Smooth muscle cell (in vitro differentiated cells): ENCODE measurements at regions not wholly inside any gene's neighbourhood (a gene's known extent, or its start where the extent isn't known, plus 50 kb on each side); places are given as distances from the start of the nearest gene placed in this dataset.

Experiments
- DNase-seq: peaks from one replicate; lab custom pipeline; 2025; ENCODE audit not compliant: unreplicated experiment; lab: John Stamatoyannopoulos, UW
- H2AFZ ChIP-seq: fragments of 200-600 bp; sonication (generic); 2 replicates; pipeline ENCODE4 v1.6.0; 2016; ENCODE audit warnings: antibody characterized with exemption, low read depth, mild to moderate bottlenecking
- H3F3A ChIP-seq: fragments of 200-600 bp; sonication (generic); 2 replicates; pipeline ENCODE4 v1.6.0; 2017; ENCODE audit warnings: antibody characterized with exemption, low read depth
- H3K27ac ChIP-seq: fragments of 200-600 bp; sonication (generic); 2 replicates; pipeline ENCODE4 v1.5.1; 2016; ENCODE audit warnings: low read depth, mild to moderate bottlenecking
- H3K27me3 ChIP-seq: fragments of 200-600 bp; sonication (generic); 2 replicates; pipeline ENCODE4 v1.6.1; 2016; ENCODE audit warnings: low read depth, mild to moderate bottlenecking
- H3K36me3 ChIP-seq: fragments of 200-600 bp; sonication (generic); 2 replicates; pipeline ENCODE4 v1.5.1; 2016; ENCODE audit warnings: low read depth
- H3K4me1 ChIP-seq: fragments of 200-600 bp; sonication (generic); 2 replicates; pipeline ENCODE4 v1.5.1; 2016; ENCODE audit warnings: low read depth
- H3K4me2 ChIP-seq: fragments of 200-600 bp; sonication (generic); 2 replicates; pipeline ENCODE4 v1.6.0; 2016; ENCODE audit warnings: mild to moderate bottlenecking
- H3K4me3 ChIP-seq: fragments of 200-600 bp; sonication (generic); 2 replicates; pipeline ENCODE4 v1.5.1; 2016; ENCODE audit warnings: mild to moderate bottlenecking
- H3K79me2 ChIP-seq: fragments of 200-600 bp; sonication (generic); 2 replicates; pipeline ENCODE4 v1.6.0; 2016; ENCODE audit warnings: low read depth, mild to moderate bottlenecking
- H3K9ac ChIP-seq: fragments of 200-600 bp; sonication (generic); 2 replicates; pipeline ENCODE4 v1.6.0; 2016; ENCODE audit warnings: low read depth
- H3K9me3 ChIP-seq: fragments of 200-600 bp; sonication (generic); replicated peaks from 2 replicates; pipeline ENCODE4 v1.5.1; 2016; ENCODE audit warnings: low read depth
- H4K20me1 ChIP-seq: fragments of 200-600 bp; sonication (generic); 2 replicates; pipeline ENCODE4 v1.6.0; 2016; ENCODE audit warnings: low read depth
- CTCF ChIP-seq: fragments of 200-600 bp; sonication (generic); IDR thresholded peaks from 2 replicates; pipeline ENCODE4 v1.5.1; 2017; ENCODE audit warnings: borderline replicate concordance, mild to moderate bottlenecking, antibody characterized with exemption; ENCODE audit not compliant: insufficient read depth, poor library complexity, severe bottlenecking
- WGBS: methylation state at CpG from one replicate; pipeline ENCODE4 v1.1.7; 2016; ENCODE audit warnings: low lambda C conversion rate; 5-methylcytosine and 5-hydroxymethylcytosine counted together

GRCh38 chr10:79009145-79009544, 59.6 kb upstream of the ZMIZ1 start:
- Histone ChIP-seq H2AFZ (no peak overlapping the region), H3K4me2 (no peak overlapping the region), H3K79me2 (no peaks in the 10 kb centered on the region), H3F3A (no peaks in the 10 kb centered on the region), H3K36me3 (no peaks in the 10 kb centered on the region), H4K20me1 (no peaks in the 10 kb centered on the region), H3K27ac (no peak overlapping the region), H3K4me1 (no peaks in the 10 kb centered on the region), H3K27me3 (no peaks in the 10 kb centered on the region), H3K9ac (no peak overlapping the region), H3K4me3 (no peak overlapping the region), H3K9me3 (no peaks in the 10 kb centered on the region)
- WGBS = 87% methylated on average over 5 of the region's 5 CpGs
- no peak for TF ChIP-seq CTCF
- no peak for DNase-seq

- Histone ChIP-seq H3K79me2 (no peaks in the 10 kb centered on the region), H3K9me3 (no peaks in the 10 kb centered on the region), H3K9ac (no peak overlapping the region), H3K4me3 (no peak overlapping the region), H3K27me3 (no peaks in the 10 kb centered on the region), H3K4me2 (no peak overlapping the region), H3K4me1 (no peaks in the 10 kb centered on the region), H3K36me3 (no peaks in the 10 kb centered on the region), H2AFZ (no peak overlapping the region), H4K20me1 (no peaks in the 10 kb centered on the region), H3K27ac (no peak overlapping the region), H3F3A (no peaks in the 10 kb centered on the region)
- TF ChIP-seq CTCF = no peak
- 95% methylated on average over 4 of the region's 4 CpGs for WGBS
- no peak for DNase-seq
Observed at GRCh38 chr10:79012567-79012966, 56.2 kb upstream of the ZMIZ1 start.

GRCh38 chr10:79013406-79013987, 55.3 kb upstream of the ZMIZ1 start:
- Histone ChIP-seq H3K27me3 (no peaks in the 10 kb centered on the region), H3K9ac (no peak overlapping the region), H3F3A (no peaks in the 10 kb centered on the region), H4K20me1 (no peaks in the 10 kb centered on the region), H3K27ac (no peak overlapping the region), H2AFZ (no peak overlapping the region), H3K79me2 (no peaks in the 10 kb centered on the region), H3K9me3 (no peaks in the 10 kb centered on the region), H3K4me2 (no peak overlapping the region), H3K4me3 (no peak overlapping the region), H3K4me1 (no peaks in the 10 kb centered on the region), H3K36me3 (no peaks in the 10 kb centered on the region)
- DNase-seq = no peak
- TF ChIP-seq CTCF = no peak
- WGBS = 90% methylated on average over 12 of the region's 12 CpGs

- H4K20me1 ChIP-seq = no peaks in the 10 kb centered on the region
- no peak overlapping the region for H3K9ac ChIP-seq
- H3K36me3 ChIP-seq = no peaks in the 10 kb centered on the region
- H3K4me3 ChIP-seq = no peak overlapping the region
- no peak for TF ChIP-seq CTCF
- H3K9me3 ChIP-seq = no peaks in the 10 kb centered on the region
- 100% methylated on average over 1 of the region's 1 CpG for WGBS
- H3K4me1 ChIP-seq = no peaks in the 10 kb centered on the region
- no peak overlapping the region for H2AFZ ChIP-seq
- no peak for DNase-seq
- H3K27me3 ChIP-seq = no peaks in the 10 kb centered on the region
- H3K27ac ChIP-seq = no peak overlapping the region
- H3F3A ChIP-seq = peaks cover 10% of the 10 kb centered on the region
- H3K79me2 ChIP-seq = no peaks in the 10 kb centered on the region
- no peak overlapping the region for H3K4me2 ChIP-seq
Observed at GRCh38 chr10:79014796-79015195, 54.0 kb upstream of the ZMIZ1 start.
